Adrenal gland (tissue), 5 donors: ENCODE measurements at regions not wholly inside any gene's neighbourhood (a gene's known extent, or its start where the extent isn't known, plus 50 kb on each side); places are given as distances from the start of the nearest gene placed in this dataset.
"Not testable (repeated sequence)": the region's sequence is repeated elsewhere in the genome, so short reads cannot be mapped to it uniquely, and the experiment has no call there.

ENCODE experiments used
- CTCF ChIP-seq, 6 experiments: fragments of 450-650 bp in 4 of 6; fragments of 200-600 bp in 2 of 6; sonication (generic) in 1 of 6; IDR thresholded peaks; 1 replicate in 5 of 6; 2 replicates in 1 of 6; pipeline versions ENCODE4 v1.5.1 to v1.8.0; 2016 to 2021; ENCODE audit warnings: antibody characterized with exemption in 6 of 6, mild to moderate bottlenecking in 2 of 6, moderate library complexity in 1 of 6
- POLR2A ChIP-seq, 2 donors: fragments of 450-650 bp; IDR thresholded peaks; one replicate each; pipeline ENCODE4 v1.6.1; 2017; ENCODE audit warnings: antibody characterized with exemption in 2 of 2, mild to moderate bottlenecking in 2 of 2, moderate library complexity in 1 of 2
- donor health status: DM: no; HTN: no; CAD: no.

- TF ChIP-seq POLR2A, CTCF (IDR thresholded peaks at IDR 0.05): not testable (repeated sequence)
Observed at GRCh38 chr15:20470810-20471209, 70.8 kb downstream of the GOLGA6L6 start.
